C1 segment of cervical spinal cord (tissue), 14 donors: ENCODE measurements at regions not wholly inside any gene's neighbourhood (a gene's known extent, or its start where the extent isn't known, plus 50 kb on each side); places are given as distances from the start of the nearest gene placed in this dataset.
"Not testable (repeated sequence)": the region's sequence is repeated elsewhere in the genome, so short reads cannot be mapped to it uniquely, and the experiment has no call there.

ENCODE experiments used
- DNase-seq, 14 donors: peaks; one replicate each; lab custom pipeline; 2025; lab: John Stamatoyannopoulos, UW

DNA sequence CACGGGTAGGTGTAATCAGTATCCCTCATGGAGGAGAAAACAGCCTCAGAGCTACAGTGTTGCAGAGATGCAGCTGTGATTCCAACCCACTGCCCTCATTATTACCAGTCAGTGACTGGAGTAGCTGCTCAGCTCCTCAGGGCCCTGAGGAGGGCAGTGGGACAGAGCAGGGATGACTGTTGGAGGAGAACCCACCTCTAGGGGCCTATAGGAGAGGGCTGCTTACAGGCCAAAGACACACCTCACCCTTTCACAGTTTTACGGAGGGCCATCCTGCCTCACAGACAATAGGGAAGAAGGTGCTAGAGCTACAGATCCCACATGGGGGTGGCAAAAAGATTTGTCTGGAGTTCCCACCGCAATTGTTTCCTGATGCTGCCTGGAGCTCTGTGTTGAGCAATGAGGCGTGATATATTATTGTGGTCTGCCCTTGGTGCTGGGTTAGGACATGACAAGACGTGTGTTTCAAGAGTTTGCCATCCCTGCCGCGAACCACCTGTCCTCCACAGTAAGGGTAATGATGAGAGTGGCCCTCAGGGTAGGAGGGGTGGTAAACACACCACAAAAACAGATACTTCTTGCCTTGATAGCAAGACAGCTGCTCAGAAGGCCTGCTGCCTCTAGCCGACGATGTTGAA, 140.5 kb upstream of the TPM1 start:
- DNase-seq, result no peak

DNA sequence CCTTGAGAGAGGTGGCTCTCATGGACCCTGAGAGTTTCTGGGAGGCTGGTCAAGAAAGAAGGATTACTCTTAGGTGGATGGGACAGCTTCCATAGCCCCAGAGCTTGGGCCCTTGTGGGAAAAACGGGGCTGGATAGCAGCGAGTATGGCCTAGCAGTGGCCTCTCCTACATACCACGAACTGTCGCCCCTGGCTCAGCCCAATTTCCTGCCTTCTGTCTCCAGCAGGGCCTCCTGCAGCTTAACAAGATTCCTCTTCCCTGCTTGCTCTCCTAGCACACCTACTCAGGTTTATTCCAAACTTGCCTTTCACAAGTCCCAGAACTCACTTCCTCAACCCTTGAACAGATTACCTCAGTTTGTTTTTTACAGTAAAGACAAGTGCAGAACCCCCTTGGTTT, 139.7 kb upstream of the TPM1 start:
- DNase-seq, result no peak

- no peak for DNase-seq
These were observed 139.1 kb upstream of the TPM1 start for GRCh38 chr15:62903437-62903836.

- DNase-seq, result peak in 2 of 14 donors; percentile 8 to 14
These were observed 138.3 kb upstream of the TPM1 start for GRCh38 chr15:62904041-62904910.

DNA sequence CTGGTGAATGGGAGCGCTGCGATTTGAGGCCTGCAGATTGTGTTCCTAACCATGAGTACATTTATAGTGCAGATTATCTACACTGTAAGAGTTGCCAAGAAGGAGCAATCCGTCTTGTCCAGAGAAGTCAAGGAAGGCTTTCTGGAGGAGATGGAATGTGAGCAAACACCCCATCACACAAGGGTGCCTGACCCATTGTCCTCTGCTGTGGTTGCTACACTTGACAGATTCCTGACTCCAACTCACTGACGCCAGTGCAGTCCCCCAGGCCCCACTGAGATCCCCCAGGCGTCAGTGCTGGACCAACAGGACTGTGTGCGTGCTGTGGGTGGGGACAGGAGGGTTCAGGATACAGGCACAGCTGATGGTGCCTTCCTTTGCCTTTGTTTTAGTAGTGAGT, 135.9 kb upstream of the TPM1 start:
- DNase-seq, result no peak

GRCh38 chr15:62907275-62907674, 135.3 kb upstream of the TPM1 start:
- DNase-seq, result no peak

- not testable (repeated sequence) for DNase-seq
These were observed 134.2 kb upstream of the TPM1 start for GRCh38 chr15:62908341-62908740.

DNA sequence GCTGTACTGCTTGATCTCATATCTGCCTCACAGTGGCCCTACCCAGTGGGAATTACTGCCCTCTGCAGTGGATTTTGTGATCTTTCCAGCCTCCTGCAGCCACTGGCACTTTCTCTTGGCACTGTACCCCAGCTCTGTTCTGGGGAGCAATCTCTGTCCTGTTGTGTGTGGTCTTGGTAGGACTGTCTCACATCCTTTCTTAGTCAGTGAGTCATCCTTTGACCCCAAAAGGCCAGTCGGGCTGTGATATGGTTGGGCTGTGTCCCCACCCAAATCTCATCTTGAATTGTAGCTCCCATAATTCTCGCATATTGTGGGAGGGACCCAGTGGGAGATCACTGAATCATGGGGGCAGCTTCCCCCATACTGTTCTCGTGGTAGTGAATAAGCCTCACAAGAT, 133.3 kb upstream of the TPM1 start:
- DNase-seq, result no peak

DNA sequence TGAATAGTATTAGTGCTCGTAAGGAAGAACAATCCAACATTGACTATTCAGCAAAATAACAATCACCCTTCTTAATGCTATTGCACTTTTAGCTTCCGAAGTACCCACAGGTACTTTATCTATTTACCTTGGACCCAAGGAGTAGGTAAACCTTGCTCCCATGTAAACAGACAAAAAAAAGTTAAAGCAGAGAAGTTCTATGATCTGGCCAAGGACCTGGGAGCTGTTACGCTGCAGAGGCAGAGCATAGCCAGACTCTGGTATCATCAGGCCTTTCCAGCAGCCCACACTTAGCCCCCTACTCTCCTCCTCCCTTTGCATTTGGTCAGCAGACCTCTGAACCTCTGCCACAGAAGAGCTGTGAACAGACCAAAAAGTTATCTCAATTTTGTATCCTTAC, 130.3 kb upstream of the TPM1 start:
- DNase-seq, result no peak

GRCh38 chr15:62912808-62913207, 129.7 kb upstream of the TPM1 start:
- no peak for DNase-seq

GRCh38 chr15:62913246-62913645, 129.3 kb upstream of the TPM1 start:
- DNase-seq, result no peak

- DNase-seq, result no peak
These were observed 128.0 kb upstream of the TPM1 start for GRCh38 chr15:62914461-62915079.

DNA sequence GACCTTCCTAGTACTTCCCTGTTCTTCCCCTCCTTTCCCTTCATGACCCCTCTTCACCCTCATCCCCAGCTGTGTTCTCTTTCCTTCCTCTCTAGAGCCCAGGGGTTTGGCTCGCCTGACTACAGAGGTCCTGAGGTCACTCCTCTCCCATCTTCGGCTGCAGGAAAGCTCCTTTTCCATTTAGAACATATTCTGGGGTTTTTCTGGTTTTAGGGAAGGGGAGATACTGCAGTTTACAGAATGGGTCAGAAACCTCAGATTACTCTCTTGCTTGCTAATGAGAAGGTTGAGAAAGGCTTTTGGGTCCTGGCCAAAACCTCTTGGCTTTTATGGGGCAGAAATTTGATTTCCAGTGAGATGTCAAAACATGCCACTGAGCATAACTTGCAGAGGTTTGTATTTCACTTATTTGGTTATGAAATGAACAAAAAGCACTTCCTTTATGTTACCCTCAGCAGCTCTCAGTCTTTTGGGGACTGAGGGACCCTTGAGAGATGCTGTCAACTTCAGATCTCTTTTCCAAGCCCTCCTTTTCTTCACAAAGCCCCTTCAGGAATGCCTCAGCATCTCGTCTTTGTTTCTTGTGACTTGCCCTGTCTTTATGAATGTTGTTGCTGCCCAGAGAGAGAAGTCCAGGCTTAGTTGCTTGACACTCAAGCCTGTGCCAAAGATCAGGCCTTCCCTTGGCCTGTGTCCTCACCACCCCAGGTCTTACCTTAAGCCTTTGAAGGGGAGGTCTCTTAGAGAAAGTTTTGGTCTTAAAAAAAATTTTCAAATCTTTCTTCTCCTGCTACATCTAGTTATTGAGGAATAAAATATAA, 121.7 kb upstream of the TPM1 start:
- DNase-seq, result no peak

DNA sequence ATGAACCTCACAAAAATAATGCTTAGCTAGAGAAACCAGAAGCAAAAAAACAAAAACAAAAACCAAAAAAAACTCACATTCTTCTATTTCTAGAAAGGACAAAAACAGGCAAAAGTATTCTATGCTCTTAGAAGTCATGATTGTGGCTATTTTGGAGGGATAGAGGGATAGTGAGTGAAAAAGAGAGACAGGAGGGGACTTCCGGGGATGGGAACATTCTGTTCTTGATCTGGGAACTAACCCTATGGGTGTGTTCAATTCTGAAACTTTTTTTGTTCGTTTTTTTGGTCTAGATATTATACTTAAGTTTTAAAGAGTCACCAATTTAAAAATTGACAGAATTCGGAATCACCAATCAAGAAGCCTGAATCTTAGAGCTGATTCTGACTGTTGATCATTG, 120.0 kb upstream of the TPM1 start:
- no peak for DNase-seq

GRCh38 chr15:62925875-62926274, 116.7 kb upstream of the TPM1 start:
- no peak for DNase-seq

DNA sequence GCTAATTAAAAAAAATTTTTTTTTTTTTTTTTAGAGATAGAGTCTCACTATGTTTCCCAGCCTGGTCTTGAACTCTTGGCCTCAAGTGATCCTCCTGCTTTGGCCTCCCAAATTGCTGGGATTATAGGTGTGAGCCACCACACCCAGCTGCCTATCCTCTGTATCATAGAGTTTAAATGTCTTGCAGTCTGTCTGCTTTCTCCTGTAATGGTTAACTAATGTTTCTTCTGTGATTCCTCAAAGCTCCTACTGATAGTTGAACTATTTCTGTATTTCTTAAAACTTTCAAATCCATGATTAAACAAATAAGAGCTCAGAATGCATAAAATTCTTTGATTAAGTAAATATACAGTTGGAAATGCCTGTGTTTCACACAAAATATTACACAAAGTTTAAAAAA, 115.4 kb upstream of the TPM1 start:
- no peak for DNase-seq

- DNase-seq, result no peak
These were observed 114.7 kb upstream of the TPM1 start for GRCh38 chr15:62927836-62928235.

DNA sequence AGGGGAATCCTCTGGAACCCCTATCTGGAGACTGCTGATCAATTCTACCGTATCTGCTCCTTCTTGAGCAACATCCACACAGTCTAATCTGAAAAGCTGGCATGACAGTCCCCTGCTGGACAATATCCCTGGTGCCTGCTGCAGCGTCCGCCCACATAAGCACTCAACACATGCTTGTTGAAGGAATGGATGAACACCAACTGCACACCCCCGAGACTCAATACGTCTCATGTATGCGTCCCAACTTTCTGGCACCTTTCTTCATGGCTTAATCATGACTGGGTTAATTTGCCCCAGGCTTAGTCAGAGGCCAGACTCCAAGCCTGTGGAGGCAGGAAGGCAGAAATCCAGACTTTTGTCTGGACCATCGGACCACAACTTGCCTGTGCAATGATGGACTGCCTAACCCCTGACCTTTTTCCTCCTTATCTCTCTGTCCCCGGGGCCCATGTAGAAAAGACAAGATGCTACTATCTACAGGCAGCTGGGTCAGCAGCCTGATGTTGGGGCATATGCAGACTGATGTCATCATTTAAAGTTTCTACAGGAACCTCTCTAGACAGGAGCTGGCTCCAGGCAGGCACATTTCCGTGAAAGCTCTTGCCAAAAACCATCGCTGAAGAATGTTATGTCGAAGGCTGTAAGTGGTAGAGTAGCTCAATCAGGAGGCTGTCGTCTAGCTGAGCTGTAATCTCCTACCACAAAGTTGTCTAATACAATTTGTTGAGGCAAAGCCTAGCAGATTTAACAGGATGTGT, 114.1 kb upstream of the TPM1 start:
- peak in 1 of 14 donors; percentile 20 for DNase-seq

- no peak for DNase-seq
These were observed 113.6 kb upstream of the TPM1 start for GRCh38 chr15:62929000-62929357.

DNA sequence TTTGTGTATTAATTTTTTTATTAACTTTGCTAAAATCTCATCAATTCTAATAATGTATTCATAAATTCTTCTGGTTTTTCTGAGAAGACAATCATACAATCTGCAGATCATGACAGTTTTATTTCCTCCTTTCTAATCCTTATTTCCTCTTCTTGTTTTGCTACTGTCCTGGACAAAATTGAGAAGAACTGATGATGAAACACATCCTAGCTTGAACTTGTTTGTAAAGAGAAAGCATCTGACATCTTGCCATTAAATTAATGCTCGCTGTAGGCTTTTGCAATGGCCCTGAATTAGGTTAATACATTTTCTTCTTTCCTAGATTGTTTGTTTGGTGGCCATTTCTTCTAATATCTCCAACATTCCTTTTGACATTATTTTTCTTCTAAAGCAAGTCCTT, 110.9 kb upstream of the TPM1 start:
- no peak for DNase-seq

DNA sequence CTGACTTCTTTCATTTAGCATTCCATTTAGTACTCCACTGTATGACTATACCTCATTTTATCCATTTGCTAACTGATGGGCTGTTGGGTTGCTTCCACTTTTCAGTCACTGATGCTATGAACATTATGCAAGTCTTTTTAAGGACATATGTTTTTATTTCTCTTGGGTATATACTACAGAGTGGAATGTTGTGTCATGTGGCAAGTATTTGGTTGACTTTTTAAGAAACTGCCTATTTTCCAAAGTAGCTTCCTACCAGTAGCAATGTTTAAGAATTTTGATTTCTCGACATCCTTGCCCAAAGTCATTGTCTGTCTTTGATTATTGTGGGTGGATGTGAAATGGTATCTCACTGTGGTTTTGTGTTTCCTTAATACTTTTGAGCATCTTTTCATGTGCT, 110.1 kb upstream of the TPM1 start:
- no peak for DNase-seq
